B cell (primary cell): ENCODE measurements at regions not wholly inside any gene's neighbourhood (a gene's known extent, or its start where the extent isn't known, plus 50 kb on each side); places are given as distances from the start of the nearest gene placed in this dataset.

Source experiments
- CTCF ChIP-seq: fragments of 200-600 bp; IDR thresholded peaks from one replicate; pipeline ENCODE4 v1.8.0; 2022; ENCODE audit warnings: antibody characterized with exemption, mild to moderate bottlenecking
- EZH2 ChIP-seq: IDR thresholded peaks from 2 replicates; pipeline ENCODE4 v1.6.1; 2012; ENCODE audit warnings: borderline replicate concordance, low read depth, mild to moderate bottlenecking, moderate library complexity, low read length; ENCODE audit not compliant: insufficient read depth, poor library complexity, severe bottlenecking

DNA sequence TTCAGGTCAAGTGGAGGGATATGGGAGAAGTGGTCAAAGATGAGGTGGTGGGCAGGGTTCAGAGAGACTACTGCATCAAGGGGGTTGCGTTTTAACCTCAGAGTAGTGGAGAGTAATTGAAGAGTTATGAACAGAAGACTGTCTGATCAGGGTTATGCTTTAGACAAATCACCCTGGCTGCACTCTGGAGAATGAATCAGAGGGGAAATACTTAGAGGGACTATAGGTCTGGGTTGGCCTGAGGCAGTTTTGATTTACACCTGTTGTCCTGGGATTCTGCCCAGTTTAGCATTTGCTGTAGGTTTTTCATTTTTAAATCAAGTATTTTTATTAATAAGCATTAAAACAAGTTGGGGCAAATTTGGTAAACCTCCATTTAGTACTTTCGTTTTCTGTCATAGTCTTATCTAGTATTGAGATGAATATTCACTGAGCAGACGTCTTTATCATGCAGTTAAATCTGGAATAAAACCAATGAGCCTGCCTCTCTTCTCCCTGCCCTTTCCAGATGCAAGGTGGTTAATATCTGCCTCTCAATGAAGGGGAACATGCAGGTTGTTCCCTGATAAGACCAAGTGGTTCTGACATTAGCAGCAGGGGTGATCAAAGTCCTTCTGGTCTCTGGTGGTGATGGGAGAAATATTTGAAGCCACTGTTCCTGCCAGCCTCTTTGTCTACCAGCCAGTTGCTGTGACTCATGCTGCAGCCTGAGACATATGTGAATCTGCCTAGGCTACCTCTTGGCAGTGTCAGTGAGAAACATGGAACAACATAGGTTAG, 116.0 kb upstream of the RPS6KA3 start:
- TF ChIP-seq CTCF (no peak), EZH2 (no peak)
